ENCODE measurements at regions not wholly inside any gene's neighbourhood (a gene's known extent, or its start where the extent isn't known, plus 50 kb on each side); places are given as distances from the start of the nearest gene placed in this dataset.
"Not testable (repeated sequence)": the region's sequence is repeated elsewhere in the genome, so short reads cannot be mapped to it uniquely, and the experiment has no call there.

DNA sequence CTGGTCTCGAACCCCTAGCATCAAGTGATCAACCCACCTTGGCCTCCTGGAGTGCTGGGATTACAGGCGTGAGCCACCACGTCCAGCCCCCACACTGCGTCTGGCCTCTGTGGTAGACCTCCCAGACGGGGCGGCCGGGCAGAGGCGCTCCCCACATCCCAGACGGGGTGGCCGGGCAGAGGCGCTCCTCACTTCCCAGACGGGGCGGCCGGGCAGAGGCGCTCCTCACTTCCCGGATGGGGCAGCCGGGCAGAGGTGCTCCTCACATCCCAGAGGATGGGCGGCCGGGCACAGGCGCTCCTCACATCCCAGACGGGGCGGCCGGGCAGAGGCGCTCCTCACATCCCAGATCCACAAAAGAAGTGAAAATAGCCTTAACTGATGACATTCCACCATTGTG, 1891.0 kb upstream of the CDH9 start:
- ATAC-seq; DNase-seq; intact Hi-C loops (cut with DNase I): not testable (repeated sequence)

DNA sequence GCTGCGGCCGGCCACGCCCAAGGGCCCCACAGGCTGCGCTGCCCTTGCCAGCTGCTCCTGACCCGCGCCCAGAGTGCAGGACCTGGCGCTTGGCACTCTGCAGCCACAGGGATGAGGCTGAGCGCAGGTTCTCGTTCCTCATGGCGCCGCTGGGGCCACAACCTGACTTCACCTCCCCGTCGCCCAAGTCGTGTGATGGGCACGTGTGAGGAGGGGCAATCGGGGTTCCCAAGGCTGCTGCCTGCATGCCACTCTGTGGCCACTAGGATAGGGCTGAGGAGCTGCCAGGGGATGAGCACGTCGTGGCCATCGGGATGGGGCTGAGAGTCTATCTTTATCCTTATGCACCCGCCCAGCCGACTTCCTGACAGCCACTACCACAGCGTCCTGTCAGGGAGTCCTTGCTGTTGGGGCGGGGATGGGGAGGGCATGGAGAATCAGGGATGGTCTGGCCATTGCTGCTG, 1890.0 kb upstream of the CDH9 start:
- DNase-seq; ATAC-seq; intact Hi-C loops (cut with DNase I): not testable (repeated sequence)

DNA sequence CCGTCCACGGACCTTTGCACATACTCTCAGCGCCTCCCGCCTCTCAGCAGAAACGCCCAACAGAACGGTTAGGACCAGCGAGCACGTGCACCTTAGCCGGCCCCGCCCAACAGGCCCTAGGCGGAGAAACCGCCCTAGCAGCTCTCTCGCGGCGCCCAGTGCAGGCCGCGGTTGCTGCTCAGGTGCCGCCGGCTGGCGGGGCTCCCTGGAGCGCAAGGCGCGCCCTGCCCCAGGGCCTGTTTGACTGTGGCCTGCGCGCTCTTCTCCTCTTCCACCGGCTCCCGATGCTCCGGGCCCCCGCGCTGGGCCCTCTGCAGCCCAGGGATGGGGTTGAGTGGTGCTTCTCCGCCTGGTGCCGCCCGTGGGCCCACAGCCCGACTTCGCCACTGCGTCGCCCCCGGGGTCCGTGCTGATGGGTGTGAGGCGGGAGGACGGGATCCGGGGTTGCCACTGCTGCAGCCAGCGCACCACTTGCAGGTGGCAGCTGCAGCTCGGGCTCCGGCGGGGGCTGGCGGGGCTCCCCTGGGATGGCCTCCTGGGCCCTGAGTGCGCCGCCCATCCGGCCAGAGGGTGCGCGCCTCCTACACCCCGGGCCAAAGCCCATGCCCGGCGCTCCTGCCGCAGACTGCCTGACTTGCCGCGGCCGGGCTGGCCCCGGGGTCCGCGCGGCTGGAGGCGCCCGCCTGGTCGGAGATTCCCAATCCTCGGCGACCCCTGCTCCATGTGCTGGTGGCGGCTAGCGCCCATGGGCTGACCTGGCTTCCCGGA, 1889.4 kb upstream of the CDH9 start:
- intact Hi-C loops (cut with DNase I) = no loop called here
- ATAC-seq = no peak
- no peak for DNase-seq

DNA sequence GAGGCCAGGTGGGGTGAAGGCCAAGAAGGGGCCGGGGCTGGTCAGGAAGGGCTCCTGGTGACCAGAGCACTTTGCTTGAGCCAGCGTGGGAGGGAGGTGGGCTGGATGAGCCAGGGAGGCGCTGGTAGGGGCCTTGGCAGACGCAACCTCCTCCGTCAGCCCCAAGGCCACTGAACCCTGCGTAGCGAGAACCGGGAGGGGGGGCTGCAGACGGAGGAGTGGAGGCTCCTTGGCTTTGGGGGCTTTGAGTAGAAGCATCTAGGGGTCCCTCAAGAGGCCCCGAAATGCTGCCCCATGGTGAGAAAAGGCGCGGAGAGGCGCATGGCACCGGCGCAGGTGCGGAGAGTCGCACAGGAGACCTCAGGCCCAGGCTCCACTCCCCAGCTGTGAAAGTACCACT, 1888.0 kb upstream of the CDH9 start:
- intact Hi-C loops (cut with DNase I) = no loop called here
- no peak for DNase-seq
- no peak for ATAC-seq

DNA sequence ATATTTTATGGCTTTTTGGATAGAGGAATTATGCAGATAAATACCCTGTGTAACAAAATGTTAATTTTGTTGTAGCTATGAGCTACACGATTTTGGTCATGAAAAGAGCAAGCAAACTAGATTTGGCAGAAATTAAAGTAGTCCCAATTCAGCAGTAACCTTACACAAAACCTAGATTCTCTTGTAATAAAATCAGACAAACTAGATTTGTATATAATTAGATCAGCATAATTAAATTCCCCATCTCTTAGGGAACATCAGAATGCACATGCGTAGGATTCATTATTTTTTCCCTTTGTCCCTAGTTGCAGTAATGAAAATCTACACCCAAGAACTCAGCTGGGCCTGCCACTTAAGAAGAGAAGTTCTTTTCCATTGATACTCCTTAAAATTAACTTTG, 1879.2 kb upstream of the CDH9 start:
- DNase-seq (no peak), ATAC-seq (no peak)
- intact Hi-C loops (cut with DNase I) = no loop called here

GRCh38 chr5:28914297-28914696, 1875.9 kb upstream of the CDH9 start:
- DNase-seq (no peak), ATAC-seq (no peak)
- intact Hi-C loops (cut with DNase I) = no loop called here

DNA sequence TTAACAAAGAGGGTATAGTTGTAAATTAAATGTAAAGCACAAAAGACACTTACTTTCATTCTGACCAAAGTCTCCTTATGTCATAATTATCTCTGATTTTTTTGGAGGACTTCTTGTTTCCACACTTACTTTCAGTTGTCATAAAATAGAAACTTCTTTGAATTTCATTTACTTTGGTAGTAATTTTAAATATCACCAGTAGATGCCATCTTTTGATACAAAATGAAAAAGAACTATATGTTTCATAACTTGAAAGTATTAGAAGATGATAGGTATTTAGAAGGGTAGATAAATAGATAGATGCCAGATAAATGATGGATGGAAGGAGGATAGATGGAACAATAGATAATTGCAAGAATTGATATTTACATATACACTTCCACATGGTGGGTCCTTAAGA, 1865.3 kb upstream of the CDH9 start:
- ATAC-seq (no peak), DNase-seq (no peak)
- intact Hi-C loops (cut with DNase I) = no loop called here

DNA sequence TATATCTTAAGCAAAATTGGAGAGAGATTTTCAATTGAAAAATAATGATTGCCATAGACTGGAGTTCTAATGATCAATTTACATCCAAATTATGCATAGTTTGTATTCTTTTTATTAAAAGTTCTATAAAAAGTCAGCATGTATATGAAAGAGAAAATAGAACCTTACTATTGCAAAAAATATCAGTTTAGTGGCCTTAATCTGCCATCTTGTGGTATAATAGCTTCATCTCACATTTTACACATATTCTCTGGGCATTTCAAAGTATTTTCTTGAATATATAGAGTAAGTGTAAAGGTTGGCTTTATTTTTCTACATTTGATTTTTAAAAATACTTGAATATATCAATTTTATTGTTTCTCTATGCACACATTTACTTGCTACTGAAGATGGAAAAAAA, 1858.6 kb upstream of the CDH9 start:
- no peak for DNase-seq
- intact Hi-C loops (cut with DNase I) = no loop called here
- no peak for ATAC-seq

GRCh38 chr5:28880936-28881335, 1842.5 kb upstream of the CDH9 start:
- ATAC-seq (no peak), DNase-seq (no peak)
- intact Hi-C loops (cut with DNase I) = no loop called here

DNA sequence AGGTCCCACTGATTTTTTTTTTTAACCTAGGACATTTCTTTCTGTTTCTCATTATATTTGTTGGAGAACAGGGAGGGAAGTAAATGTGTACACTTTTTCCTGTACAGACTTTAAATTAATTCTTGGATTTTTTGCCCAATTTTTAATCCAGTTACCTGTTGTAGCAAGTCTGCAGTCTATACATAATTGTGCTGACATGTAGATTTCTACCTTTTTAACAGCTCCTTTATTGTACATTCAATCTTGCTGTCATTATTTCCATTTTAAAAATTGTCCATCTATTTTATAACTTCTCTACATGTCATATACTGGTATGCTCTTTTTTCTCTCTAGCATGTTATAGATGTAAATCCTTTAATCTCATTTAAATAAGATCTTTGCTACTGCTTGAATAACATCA, 1838.7 kb upstream of the CDH9 start:
- intact Hi-C loops (cut with DNase I) = no loop called here
- no peak for DNase-seq
- ATAC-seq = no peak

- intact Hi-C loops (cut with DNase I) = no loop called here
- ATAC-seq (no peak), DNase-seq (no peak)
These were observed 1825.6 kb upstream of the CDH9 start for GRCh38 chr5:28864006-28864405.

DNA sequence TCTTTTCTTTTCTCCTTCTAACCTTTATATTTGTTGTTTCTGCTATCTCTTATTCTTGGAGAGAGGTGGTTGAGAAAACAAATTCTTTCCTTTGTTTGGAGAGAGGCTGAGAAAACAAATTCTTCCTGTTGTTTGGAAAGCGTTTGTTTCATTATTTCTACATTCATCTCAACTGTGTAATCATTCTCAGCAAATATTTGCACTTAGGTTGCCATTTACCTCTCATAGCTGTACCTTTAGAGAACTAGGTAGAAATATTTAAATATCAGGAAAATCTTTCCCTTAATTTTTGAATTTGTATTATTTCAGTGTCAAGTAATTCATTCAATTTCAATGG, 1824.4 kb upstream of the CDH9 start:
- intact Hi-C loops (cut with DNase I) = no loop called here
- ATAC-seq (no peak), DNase-seq (no peak)

DNA sequence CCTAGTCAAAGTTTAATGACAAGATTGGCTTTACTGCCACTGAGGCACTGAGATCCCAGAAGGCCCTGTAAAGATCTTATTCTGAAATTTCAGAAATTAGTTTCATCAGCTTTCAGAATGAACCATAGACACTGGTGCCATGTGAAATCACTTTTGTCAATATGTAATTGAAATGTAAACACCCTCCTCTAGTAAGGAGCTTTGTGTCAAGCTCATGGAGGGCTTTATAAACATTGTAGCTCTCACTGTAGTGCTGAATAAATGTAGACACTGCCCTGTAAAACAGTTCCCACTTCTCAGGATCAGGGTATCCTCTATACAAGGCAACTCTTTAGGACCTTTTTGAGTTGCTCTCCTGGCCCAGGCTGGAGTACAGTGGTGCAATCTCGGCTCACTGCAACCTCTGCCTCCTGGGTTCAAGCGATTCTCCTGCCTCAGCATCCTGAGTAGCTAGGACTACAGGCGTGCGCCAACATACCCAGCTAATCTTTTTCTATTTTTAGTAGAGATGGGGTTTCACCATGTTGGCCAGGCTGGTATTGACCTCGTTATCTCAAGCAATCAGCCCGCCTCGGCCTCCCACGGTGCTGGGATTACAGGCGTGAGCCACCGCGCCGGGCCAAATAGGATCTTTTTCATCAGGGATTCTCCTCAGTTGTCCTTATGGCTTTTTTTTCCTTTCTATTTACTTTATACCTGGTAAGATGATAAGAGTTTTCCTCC, 1823.9 kb upstream of the CDH9 start:
- ATAC-seq (no peak), DNase-seq (no peak)
- intact Hi-C loops (cut with DNase I) = no loop called here

- ATAC-seq = no peak
- intact Hi-C loops (cut with DNase I) = no loop called here
- no peak for DNase-seq
These were observed 1817.2 kb upstream of the CDH9 start for GRCh38 chr5:28855626-28856025.

DNA sequence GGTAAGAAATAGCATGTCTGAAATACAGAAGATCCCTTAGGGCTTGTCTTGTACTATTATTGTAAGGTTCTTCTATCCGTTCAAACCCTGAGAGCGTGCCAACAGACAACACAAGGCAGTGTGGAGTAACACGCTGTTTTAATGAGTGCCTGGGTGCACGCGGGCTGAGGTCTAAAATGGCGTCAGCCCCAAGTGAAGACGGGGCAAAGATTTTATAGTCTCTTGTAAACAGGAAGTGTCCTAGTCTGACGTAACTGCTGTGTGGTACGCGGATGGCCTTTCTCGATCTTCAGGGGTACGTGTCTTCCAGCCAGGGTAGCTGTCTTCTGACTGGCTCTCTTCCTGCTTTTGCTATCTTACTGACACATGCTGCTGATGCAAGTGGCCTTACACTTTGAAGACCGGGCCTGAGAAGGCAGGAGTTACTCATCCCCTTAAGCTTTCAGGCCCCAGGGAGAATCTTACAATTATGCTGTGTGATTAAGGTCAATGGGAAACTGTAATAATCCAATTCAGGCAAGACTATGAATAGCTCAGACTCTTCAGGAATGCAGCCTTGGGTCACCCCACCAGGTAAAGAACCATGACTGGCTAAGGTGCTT, 1812.0 kb upstream of the CDH9 start:
- ATAC-seq = no peak
- intact Hi-C loops (cut with DNase I) = no loop called here
- no peak for DNase-seq

DNA sequence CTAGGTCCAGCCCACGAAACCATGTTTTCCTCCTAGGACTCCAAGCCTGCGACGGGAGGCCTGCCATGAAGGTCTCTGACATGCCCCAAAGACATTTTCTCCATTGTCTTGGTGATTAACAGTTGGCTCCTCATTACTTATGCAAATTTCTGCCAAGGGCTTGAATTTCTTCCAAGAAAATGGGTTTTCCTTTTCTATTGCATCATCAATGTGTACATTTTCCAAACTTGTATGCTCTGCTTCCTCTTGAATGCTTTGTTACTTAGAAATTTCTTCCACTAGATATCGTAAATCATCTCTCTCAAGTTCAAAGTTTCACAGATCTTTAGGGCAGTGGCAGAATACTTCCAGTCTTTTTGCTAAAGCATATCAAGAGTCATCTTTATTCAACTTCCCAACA, 1792.7 kb upstream of the CDH9 start:
- ATAC-seq (no peak), DNase-seq (no peak)
- intact Hi-C loops (cut with DNase I) = no loop called here

DNA sequence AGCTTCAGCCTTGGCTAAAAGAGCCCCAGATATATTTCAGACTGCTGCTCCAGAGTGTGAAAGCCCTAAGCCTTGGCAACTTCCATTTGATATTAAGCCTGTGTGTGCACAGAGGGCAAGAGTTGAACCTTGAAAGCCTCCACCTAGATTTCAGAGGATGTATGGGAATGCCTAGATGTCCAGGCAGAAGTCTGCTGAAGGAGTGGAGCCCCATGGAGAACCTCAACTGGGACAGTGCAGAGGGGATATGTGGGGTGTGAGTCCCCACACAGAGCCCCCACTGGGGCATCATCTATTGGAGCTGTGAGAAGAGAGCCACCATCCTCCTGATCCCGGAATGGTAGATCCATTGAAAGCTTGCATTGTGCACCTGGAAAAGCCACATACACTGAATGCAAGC, 1784.8 kb upstream of the CDH9 start:
- ATAC-seq = no peak
- intact Hi-C loops (cut with DNase I) = no loop called here

DNA sequence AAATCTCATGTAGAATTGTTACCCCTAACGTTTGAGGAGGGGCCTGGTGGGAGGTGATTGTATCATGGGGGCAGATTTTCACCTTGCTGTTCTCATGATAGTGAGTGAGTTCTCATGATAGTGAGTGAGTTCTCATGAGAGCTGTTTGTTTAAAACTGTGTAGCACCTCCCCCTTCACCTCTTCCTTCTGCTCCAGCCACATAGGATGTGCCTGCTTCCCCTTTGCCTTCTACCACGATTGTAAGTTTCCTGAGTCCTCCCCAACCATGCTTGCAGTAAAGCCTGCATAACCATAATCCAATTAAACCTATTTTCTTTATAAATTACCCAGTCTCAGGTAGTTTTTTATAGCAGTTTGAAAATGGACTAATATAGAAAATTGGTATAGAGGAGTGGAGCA, 1783.7 kb upstream of the CDH9 start:
- ATAC-seq (no peak), DNase-seq (no peak)
- intact Hi-C loops (cut with DNase I) = no loop called here

More for the DNA sequence above, 1784.8 kb upstream of the CDH9 start:
- DNase-seq = no peak

DNA sequence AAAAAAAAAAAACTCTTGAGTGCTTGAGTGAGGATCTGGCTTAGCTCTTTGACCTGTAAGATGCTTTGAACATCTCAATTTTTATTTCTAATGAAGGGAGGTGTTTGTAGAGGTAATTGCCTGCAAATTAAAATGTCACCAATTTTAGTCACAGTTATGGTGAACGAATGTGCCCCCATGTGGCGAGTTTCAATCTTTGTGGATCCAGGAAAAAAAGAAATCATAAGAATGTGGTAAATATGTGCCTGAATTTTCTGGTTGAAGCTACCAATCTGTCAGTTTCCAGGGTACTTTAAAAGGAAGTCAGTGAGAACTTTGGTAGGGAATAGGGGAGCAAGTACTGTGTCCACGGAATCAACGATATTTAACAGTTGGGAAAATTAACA, 1772.4 kb upstream of the CDH9 start:
- ATAC-seq (no peak), DNase-seq (no peak)
- intact Hi-C loops (cut with DNase I) = no loop called here

GRCh38 chr5:28809811-28810750, 1771.7 kb upstream of the CDH9 start:
- no peak for ATAC-seq
- no peak for DNase-seq

More at GRCh38 chr5:28809811-28810750, 1771.7 kb upstream of the CDH9 start:
- intact Hi-C loops (cut with DNase I) = no loop called here

Data from left cardiac atrium (tissue), 4 donors.